Type B pancreatic cell (in vitro differentiated cells): ENCODE measurements at regions not wholly inside any gene's neighbourhood (a gene's known extent, or its start where the extent isn't known, plus 50 kb on each side); places are given as distances from the start of the nearest gene placed in this dataset.
"Not testable (repeated sequence)": the region's sequence is repeated elsewhere in the genome, so short reads cannot be mapped to it uniquely, and the experiment has no call there.

Experiments used
- DNase-seq: peaks from one replicate; pipeline ENCODE4 v3.0.0; 2021; ENCODE audit warnings: mixed read lengths; ENCODE audit not compliant: unreplicated experiment; ENCODE audit errors: extremely low spot score
- H3K27ac Mint-ChIP-seq: 2 replicates; pipeline ENCODE4 v1.8.0; 2021; ENCODE audit warnings: mild to moderate bottlenecking, mixed read lengths
- H3K27me3 Mint-ChIP-seq: 2 replicates; pipeline ENCODE4 v1.8.0; 2021; ENCODE audit warnings: mixed read lengths
- H3K36me3 Mint-ChIP-seq: 2 replicates; pipeline ENCODE4 v1.8.0; 2021; ENCODE audit warnings: mixed read lengths
- H3K4me1 Mint-ChIP-seq: one replicate; pipeline ENCODE4 v1.8.0; 2021; ENCODE audit warnings: mixed read lengths; ENCODE audit not compliant: unreplicated experiment
- H3K4me3 Mint-ChIP-seq: 2 replicates; pipeline ENCODE4 v1.8.0; 2021; ENCODE audit warnings: mild to moderate bottlenecking, mixed read lengths
- H3K9me3 Mint-ChIP-seq: 2 replicates; pipeline ENCODE4 v1.8.0; 2021; ENCODE audit warnings: mixed read lengths
- TF ChIP-seq, protein P1 (sequence below): fragments of 200-600 bp; sonication (generic); conservative IDR thresholded peaks from 2 replicates; pipeline ENCODE4 v1.5.0; 2021; ENCODE audit warnings: antibody characterized with exemption, mild to moderate bottlenecking

- peaks cover 13% of the 10 kb centered on the region for H3K9me3 Mint-ChIP-seq
- peaks cover 63% of the 10 kb centered on the region for H3K27me3 Mint-ChIP-seq
- no peak overlapping the region for H3K4me3 Mint-ChIP-seq
- H3K4me1 Mint-ChIP-seq = no peaks in the 10 kb centered on the region
- H3K27ac Mint-ChIP-seq = no peak overlapping the region
- no peaks in the 10 kb centered on the region for H3K36me3 Mint-ChIP-seq
- TF ChIP-seq, protein P1, sequence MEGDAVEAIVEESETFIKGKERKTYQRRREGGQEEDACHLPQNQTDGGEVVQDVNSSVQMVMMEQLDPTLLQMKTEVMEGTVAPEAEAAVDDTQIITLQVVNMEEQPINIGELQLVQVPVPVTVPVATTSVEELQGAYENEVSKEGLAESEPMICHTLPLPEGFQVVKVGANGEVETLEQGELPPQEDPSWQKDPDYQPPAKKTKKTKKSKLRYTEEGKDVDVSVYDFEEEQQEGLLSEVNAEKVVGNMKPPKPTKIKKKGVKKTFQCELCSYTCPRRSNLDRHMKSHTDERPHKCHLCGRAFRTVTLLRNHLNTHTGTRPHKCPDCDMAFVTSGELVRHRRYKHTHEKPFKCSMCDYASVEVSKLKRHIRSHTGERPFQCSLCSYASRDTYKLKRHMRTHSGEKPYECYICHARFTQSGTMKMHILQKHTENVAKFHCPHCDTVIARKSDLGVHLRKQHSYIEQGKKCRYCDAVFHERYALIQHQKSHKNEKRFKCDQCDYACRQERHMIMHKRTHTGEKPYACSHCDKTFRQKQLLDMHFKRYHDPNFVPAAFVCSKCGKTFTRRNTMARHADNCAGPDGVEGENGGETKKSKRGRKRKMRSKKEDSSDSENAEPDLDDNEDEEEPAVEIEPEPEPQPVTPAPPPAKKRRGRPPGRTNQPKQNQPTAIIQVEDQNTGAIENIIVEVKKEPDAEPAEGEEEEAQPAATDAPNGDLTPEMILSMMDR = no peak
- DNase-seq = no peak
Measured at GRCh38 chrX:122220644-122221373, 963.3 kb upstream of the GRIA3 start.

DNA sequence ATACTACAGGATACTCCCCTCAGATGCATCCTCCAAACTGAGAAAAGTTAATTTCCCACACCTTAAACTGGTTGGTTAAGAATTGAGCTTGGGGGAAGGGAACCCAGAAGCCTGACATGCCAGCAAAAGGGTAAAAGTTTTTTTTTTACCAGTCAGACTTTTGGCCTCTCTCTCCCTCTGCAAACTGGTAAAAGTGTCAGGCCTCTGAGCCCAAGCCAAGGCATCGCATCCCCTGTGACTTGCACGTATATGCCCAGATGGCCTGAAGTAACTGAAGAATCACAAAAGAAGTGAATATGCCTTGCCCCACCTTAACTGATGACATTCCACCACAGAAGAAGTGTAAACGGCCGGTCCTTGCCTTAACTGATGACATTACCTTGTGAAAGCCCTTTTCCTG, 962.3 kb upstream of the GRIA3 start:
- not testable (repeated sequence) for H3K27ac Mint-ChIP-seq, H3K36me3 Mint-ChIP-seq, H3K4me1 Mint-ChIP-seq, H3K4me3 Mint-ChIP-seq, DNase-seq
- Mint-ChIP-seq H3K27me3 (peaks cover 66% of the 10 kb centered on the region), H3K9me3 (peaks cover 15% of the 10 kb centered on the region)

DNA sequence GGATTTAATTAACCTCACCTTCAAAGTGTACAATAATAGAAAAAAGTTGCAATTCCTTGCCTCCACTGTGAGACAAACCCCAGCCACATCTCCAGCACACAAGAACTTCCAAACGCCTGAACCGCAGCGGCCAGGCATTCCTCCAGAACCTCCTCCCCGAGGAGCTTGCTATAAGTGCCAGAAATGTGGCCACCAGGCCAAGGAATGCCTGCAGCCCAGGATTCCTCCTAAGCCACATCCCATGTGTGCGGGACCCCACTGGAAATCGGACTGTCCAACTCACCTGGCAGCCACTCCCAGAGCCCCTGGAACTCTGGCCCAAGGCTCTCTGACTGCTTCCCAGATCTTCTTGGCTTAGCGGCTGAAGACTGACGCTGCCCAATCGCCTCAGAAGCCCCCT, 959.9 kb upstream of the GRIA3 start:
- not testable (repeated sequence) for H3K36me3 Mint-ChIP-seq, H3K4me1 Mint-ChIP-seq, DNase-seq, H3K27ac Mint-ChIP-seq, H3K4me3 Mint-ChIP-seq
- Mint-ChIP-seq H3K27me3 (peaks cover 60% of the 10 kb centered on the region), H3K9me3 (peaks cover 15% of the 10 kb centered on the region)

DNA sequence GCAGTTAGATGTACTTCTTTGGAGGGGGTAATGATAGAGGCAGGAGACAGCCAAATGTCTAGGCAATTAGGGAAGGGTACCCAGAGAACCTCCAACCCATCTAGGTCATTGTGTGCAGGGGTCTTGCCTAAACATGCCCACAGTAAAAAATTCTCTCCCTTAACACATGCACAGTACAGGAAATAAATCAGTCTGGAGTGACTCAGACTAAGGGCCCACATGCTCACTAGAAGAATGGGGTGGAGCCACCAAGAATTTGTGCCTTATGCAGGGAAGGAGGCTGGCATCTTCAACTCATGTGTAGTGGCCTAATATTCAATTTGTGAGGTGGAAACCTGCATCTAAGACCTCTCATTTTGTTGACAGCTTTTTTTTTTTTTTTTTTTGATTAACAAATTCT, 945.3 kb upstream of the GRIA3 start:
- Mint-ChIP-seq H3K27me3 (no peaks in the 10 kb centered on the region), H3K27ac (peak overlapping the region; percentile 93), H3K36me3 (no peaks in the 10 kb centered on the region), H3K4me1 (no peaks in the 10 kb centered on the region), H3K9me3 (peaks cover 6% of the 10 kb centered on the region), H3K4me3 (no peak overlapping the region)
- TF ChIP-seq, protein P1 = no peak
- DNase-seq = no peak

GRCh38 chrX:122241959-122242358, 942.1 kb upstream of the GRIA3 start:
- H3K27ac Mint-ChIP-seq = no peak overlapping the region
- no peak overlapping the region for H3K4me3 Mint-ChIP-seq
- no peak for DNase-seq
- TF ChIP-seq, protein P1 = no peak
- no peaks in the 10 kb centered on the region for H3K27me3 Mint-ChIP-seq
- no peaks in the 10 kb centered on the region for H3K4me1 Mint-ChIP-seq
- H3K36me3 Mint-ChIP-seq = no peaks in the 10 kb centered on the region
- H3K9me3 Mint-ChIP-seq = no peaks in the 10 kb centered on the region

- H3K9me3 Mint-ChIP-seq = no peaks in the 10 kb centered on the region
- no peaks in the 10 kb centered on the region for H3K36me3 Mint-ChIP-seq
- no peak for DNase-seq
- TF ChIP-seq, protein P1 = no peak
- H3K4me1 Mint-ChIP-seq = no peaks in the 10 kb centered on the region
- H3K27ac Mint-ChIP-seq = no peak overlapping the region
- H3K27me3 Mint-ChIP-seq = no peaks in the 10 kb centered on the region
- H3K4me3 Mint-ChIP-seq = no peak overlapping the region
Measured at GRCh38 chrX:122244080-122244479, 940.0 kb upstream of the GRIA3 start.

DNA sequence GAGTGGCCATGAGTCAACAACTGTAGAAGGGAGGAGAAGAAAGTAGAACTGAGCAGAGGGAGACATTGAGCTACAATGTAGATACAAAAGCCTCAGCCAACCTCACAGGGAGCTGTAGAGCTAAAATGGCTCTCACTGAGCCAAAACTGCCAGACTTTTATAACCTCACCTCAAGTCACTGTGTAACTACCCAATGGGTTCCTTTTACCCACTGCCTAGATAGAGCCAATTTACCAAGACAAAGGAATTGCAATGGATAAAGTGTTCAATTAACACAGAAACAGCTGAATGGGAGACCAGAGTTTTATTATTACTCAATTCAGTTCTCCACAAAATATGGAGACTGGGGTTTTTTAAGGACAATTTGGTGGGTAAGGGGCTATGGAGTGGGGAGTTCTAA, 938.9 kb upstream of the GRIA3 start:
- Mint-ChIP-seq H3K27ac (no peak overlapping the region), H3K4me1 (no peaks in the 10 kb centered on the region), H3K9me3 (no peaks in the 10 kb centered on the region), H3K4me3 (no peak overlapping the region), H3K36me3 (no peaks in the 10 kb centered on the region), H3K27me3 (no peaks in the 10 kb centered on the region)
- TF ChIP-seq, protein P1 = no peak
- DNase-seq = no peak
